Aorta (tissue), 5 donors: ENCODE measurements at regions not wholly inside any gene's neighbourhood (a gene's known extent, or its start where the extent isn't known, plus 50 kb on each side); places are given as distances from the start of the nearest gene placed in this dataset.
"Not testable (repeated sequence)": the region's sequence is repeated elsewhere in the genome, so short reads cannot be mapped to it uniquely, and the experiment has no call there.

Source experiments
- ATAC-seq: fragments of 200-7000 bp; cut with Tn5 transposase; one replicate; pipeline ENCODE4 v1.9.1; 2022; ENCODE audit warnings: moderate library complexity; ENCODE audit not compliant: low FRiP score
- DNase-seq, 2 donors: peaks; one replicate each; pipeline ENCODE4 v3.0.0-alpha.2; 2020
- H3K27ac ChIP-seq, 2 donors: one replicate each; pipeline ENCODE4 v1.5.1; 2013; ENCODE audit warnings: low read length in 2 of 2, mild to moderate bottlenecking in 2 of 2, moderate library complexity in 2 of 2, control low read depth in 1 of 2, inconsistent platforms in 1 of 2, low read depth in 1 of 2
- H3K27me3 ChIP-seq, 2 donors: one replicate each; pipeline ENCODE4 v1.6.1; 2013; ENCODE audit warnings: control low read depth in 1 of 2, low read length in 1 of 2, mild to moderate bottlenecking in 1 of 2, moderate library complexity in 1 of 2; ENCODE audit not compliant: insufficient read depth in 2 of 2, control insufficient read depth in 1 of 2
- H3K36me3 ChIP-seq, 2 donors: one replicate each; pipeline ENCODE4 v1.6.1; 2013; ENCODE audit warnings: control low read depth in 1 of 2, low read length in 1 of 2, mild to moderate bottlenecking in 1 of 2; ENCODE audit not compliant: insufficient read depth in 2 of 2, control insufficient read depth in 1 of 2
- H3K4me1 ChIP-seq, 2 donors: one replicate each; pipeline ENCODE4 v1.6.1; 2013; ENCODE audit warnings: low read length in 2 of 2, control low read depth in 1 of 2, mild to moderate bottlenecking in 1 of 2, moderate library complexity in 1 of 2; ENCODE audit not compliant: insufficient read depth in 2 of 2, control insufficient read depth in 1 of 2
- H3K4me3 ChIP-seq, 2 donors: one replicate each; pipeline ENCODE4 v1.5.1; 2013; ENCODE audit warnings: low read length in 2 of 2, control low read depth in 1 of 2, mild to moderate bottlenecking in 1 of 2
- H3K9me3 ChIP-seq: one replicate; pipeline ENCODE4 v1.6.1; 2013; ENCODE audit warnings: mild to moderate bottlenecking, low read length; ENCODE audit not compliant: control insufficient read depth
- WGBS, 2 donors: extraction: QIAGEN DNeasy Blood & Tissue Kit; methylation state at CpG; one replicate each; pipeline ENCODE4 v1.1.7; 2013; 5-methylcytosine and 5-hydroxymethylcytosine counted together
- intact Hi-C, 2 donors: fragments of 100-400 bp; cut with DNase I; formaldehyde crosslinking; loops; one replicate each; pipeline versions ENCODE4 v1.14.2 to v1.15.0; 2022
- donor health status: healthy with polysubstance abuse.
- donor health status: Bipolar disorder and iron deficiency.
- donor health status: DM: no; HTN: no; CAD: no.
- donor health status: DM: no; HTN: no; CAD: no.
- donor health status: DM: yes; HTN: yes; CAD: no.

- no peaks in the 10 kb centered on the region for H3K4me1 ChIP-seq
- no peak for DNase-seq
- ATAC-seq: no peak
- intact Hi-C loops: no loop called here
- no peaks in the 10 kb centered on the region for H3K27me3 ChIP-seq
- no peak overlapping the region for H3K27ac ChIP-seq
- WGBS, 2 donors: 76 to 89% methylated on average over 3 of the region's 3 CpGs
- peaks cover 2% of the 10 kb centered on the region for H3K9me3 ChIP-seq
- H3K4me3 ChIP-seq: no peak overlapping the region
- H3K36me3 ChIP-seq: no peaks in the 10 kb centered on the region
Measured at GRCh38 chrX:87425618-87426017, 92.0 kb upstream of the KLHL4 start.

DNA sequence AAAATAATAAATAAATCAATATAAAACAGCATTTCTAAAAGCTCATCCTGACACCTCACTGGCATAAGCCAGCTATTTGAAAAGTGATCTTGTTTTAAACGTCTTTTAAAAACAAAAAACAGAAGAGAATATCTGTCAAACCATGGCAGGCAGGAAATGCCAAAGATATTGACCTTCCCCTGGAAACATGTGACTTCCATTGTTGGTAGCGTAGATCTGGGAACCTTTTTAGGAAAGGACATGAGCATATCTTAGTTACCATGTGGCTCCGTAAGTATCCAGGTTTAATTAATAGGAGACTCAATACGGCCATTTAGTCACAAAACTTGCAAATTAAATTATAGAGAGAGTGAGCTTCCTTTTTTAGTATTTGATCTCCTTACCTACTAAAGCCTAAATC is 83.0 kb upstream of the KLHL4 start:
- DNase-seq (no peak), ATAC-seq (no peak)
- intact Hi-C loops: no loop called here
- Histone ChIP-seq H3K4me3 (no peak overlapping the region), H3K4me1 (no peaks in the 10 kb centered on the region), H3K9me3 (no peaks in the 10 kb centered on the region), H3K27me3 (no peaks in the 10 kb centered on the region), H3K27ac (no peak overlapping the region), H3K36me3 (no peaks in the 10 kb centered on the region)
- WGBS, 2 donors: 60 to 74% methylated on average over 4 of the region's 4 CpGs

DNA sequence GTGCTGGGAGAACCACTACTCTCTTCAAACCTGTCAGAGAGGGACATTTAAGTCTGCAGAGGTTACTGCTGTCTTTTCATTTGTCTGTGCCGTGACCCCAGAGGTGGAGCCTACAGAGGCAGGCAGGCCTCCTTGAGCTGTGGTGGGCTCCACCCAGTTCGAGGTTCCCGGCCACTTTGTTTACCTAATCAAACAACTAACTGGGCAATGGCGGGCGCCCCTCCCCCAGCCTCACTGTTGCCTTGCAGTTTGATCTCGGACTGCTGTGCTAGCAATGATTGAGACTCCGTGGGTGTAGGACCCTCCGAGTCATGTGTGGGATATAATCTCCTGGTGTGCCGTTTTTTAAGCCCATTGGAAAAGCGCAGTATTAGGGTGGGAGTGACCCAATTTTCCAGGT is 69.0 kb upstream of the KLHL4 start:
- H3K27me3 ChIP-seq, H3K9me3 ChIP-seq, H3K4me1 ChIP-seq, intact Hi-C loops, DNase-seq, H3K36me3 ChIP-seq, H3K27ac ChIP-seq, ATAC-seq, H3K4me3 ChIP-seq: not testable (repeated sequence)
- 73 to 84% methylated on average over 10 of the region's 10 CpGs for WGBS, 2 donors

- H3K9me3 ChIP-seq, ATAC-seq, H3K4me3 ChIP-seq, DNase-seq, H3K36me3 ChIP-seq, intact Hi-C loops, H3K27me3 ChIP-seq, H3K4me1 ChIP-seq, H3K27ac ChIP-seq: not testable (repeated sequence)
- 80 to 89% methylated on average over 5 to 19 of the region's 23 CpGs for WGBS, 2 donors
Measured at GRCh38 chrX:87465757-87466156, 51.8 kb upstream of the KLHL4 start.
